CD4-positive, alpha-beta memory T cell (primary cell): ENCODE measurements at regions not wholly inside any gene's neighbourhood (a gene's known extent, or its start where the extent isn't known, plus 50 kb on each side); places are given as distances from the start of the nearest gene placed in this dataset.

Experiments used
- CTCF ChIA-PET: fragments of 350-600 bp; sonication (Branson Sonifier 250); formaldehyde crosslinking; loops from one replicate; lab custom pipeline; 2021; ENCODE audit warnings: inconsistent platforms; ENCODE audit not compliant: partially characterized antibody; lab: Charles Lee
- POLR2A ChIA-PET: fragments of 350-600 bp; sonication (Branson Sonifier 250); formaldehyde crosslinking; loops from one replicate; lab custom pipeline; 2021; ENCODE audit not compliant: partially characterized antibody; lab: Charles Lee
- DNase-seq, 5 donors: peaks; one replicate each; pipeline versions ENCODE4 v3.0.0 to v3.0.0-alpha.2; 2020 to 2022; ENCODE audit warnings: mixed read lengths in 1 of 5
- H3K27ac ChIP-seq: one replicate; pipeline ENCODE4 v1.7.0; 2013; ENCODE audit warnings: low read depth, low read length
- H3K27me3 ChIP-seq: 2 replicates; pipeline ENCODE4 v1.7.0; 2013; ENCODE audit warnings: mild to moderate bottlenecking, low read length, moderate library complexity; ENCODE audit not compliant: insufficient read depth
- H3K36me3 ChIP-seq: 2 replicates; pipeline ENCODE4 v1.7.0; 2013; ENCODE audit warnings: mild to moderate bottlenecking, low read length, moderate library complexity; ENCODE audit not compliant: insufficient read depth
- H3K4me1 ChIP-seq: 2 replicates; pipeline ENCODE4 v1.7.0; 2013; ENCODE audit warnings: mild to moderate bottlenecking, low read length, moderate library complexity; ENCODE audit not compliant: insufficient read depth
- H3K4me3 ChIP-seq, 2 donors: one replicate each; pipeline ENCODE4 v1.7.0; 2013; ENCODE audit warnings: low read length in 2 of 2, mild to moderate bottlenecking in 1 of 2
- H3K9me3 ChIP-seq, 2 donors: one replicate each; pipeline ENCODE4 v1.7.0; 2013; ENCODE audit warnings: low read length in 2 of 2, control low read depth in 1 of 2; ENCODE audit not compliant: control insufficient read depth in 1 of 2
- H3K27ac Mint-ChIP-seq, 7 donors: one replicate each; pipeline ENCODE4 v1.8.0; 2020 to 2021; ENCODE audit warnings: mixed read lengths in 7 of 7, mild to moderate bottlenecking in 6 of 7, inconsistent platforms in 3 of 7, moderate library complexity in 3 of 7
- H3K27me3 Mint-ChIP-seq, 2 donors: one replicate each; pipeline ENCODE4 v1.8.0; 2020 to 2021; ENCODE audit warnings: mixed read lengths in 2 of 2
- H3K36me3 Mint-ChIP-seq, 2 donors: one replicate each; pipeline ENCODE4 v1.8.0; 2020 to 2021; ENCODE audit warnings: mixed read lengths in 2 of 2, inconsistent platforms in 1 of 2, mild to moderate bottlenecking in 1 of 2
- H3K4me1 Mint-ChIP-seq, 4 donors: one replicate each; pipeline ENCODE4 v1.8.0; 2020 to 2021; ENCODE audit warnings: mixed read lengths in 4 of 4, mild to moderate bottlenecking in 1 of 4
- H3K4me3 Mint-ChIP-seq, 8 donors: one replicate each; pipeline ENCODE4 v1.8.0; 2020 to 2021; ENCODE audit warnings: mixed read lengths in 8 of 8, mild to moderate bottlenecking in 7 of 8, moderate library complexity in 6 of 8, inconsistent platforms in 3 of 8
- H3K9me3 Mint-ChIP-seq, 8 donors: one replicate each; pipeline ENCODE4 v1.8.0; 2020 to 2021; ENCODE audit warnings: mixed read lengths in 8 of 8, mild to moderate bottlenecking in 5 of 8, inconsistent platforms in 3 of 8, moderate library complexity in 1 of 8
- intact Hi-C: fragments of 100-400 bp; cut with micrococcal nuclease; formaldehyde crosslinking; loops from one replicate; pipeline ENCODE4 v1.15.1; 2023

DNA sequence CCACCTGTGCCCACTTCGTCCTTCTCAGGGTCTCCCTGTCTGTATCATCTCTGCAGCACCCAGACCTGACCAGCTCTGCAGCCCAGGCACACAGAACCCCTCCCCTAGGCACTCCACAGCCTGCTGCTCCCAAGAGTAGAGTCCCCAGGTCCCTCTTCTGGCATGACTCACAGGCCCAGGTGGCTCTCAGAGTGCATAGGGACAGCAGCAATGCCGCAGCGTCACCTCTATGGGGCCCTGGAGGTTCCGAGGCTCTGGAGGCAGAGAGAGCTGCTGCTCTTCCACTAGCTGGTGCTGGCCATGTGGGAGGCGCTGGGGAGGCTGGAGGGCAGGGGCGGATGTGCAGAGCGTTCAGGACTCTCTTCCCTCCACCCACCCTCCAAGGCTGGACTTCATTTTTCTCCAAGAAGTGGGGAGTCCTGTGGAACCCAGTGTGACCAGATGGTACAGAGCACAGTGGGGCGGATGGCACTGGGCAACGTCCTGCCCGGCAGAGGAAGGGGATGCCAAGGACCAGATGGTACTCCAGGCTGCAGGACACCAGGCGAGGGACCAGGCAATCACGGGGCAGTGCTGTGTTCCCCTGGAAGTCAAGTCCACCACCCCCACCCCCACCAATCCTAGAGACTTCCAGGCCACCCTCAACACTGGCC lies 151.7 kb downstream of the RBFOX3 start:
- peaks cover 4 to 8% of the 10 kb centered on the region in 2 donors for H3K27me3 Mint-ChIP-seq
- no peaks in the 10 kb centered on the region for H3K9me3 ChIP-seq

DNA sequence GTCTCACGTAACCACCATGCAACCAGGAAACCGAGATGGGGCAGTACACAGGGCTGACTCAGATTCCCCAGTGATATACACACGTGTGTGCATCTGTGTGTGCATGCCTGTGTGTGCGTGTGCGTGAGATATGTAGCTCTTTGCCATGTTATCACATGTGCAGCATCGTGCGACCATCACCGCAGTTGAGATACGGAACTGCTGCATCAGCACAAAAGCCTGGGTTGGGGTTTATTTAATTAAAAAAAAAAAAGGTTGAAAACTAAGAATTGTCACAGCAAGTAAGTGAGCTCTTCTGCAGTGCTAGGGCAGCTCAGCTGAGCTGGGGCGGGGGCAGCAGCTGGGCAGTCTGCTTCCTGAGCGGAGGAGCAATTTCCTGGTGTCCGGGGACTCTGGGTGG lies 152.5 kb downstream of the RBFOX3 start:
- H3K4me1 ChIP-seq: no peaks in the 10 kb centered on the region
- Mint-ChIP-seq H3K9me3 (peaks cover 0 to 1% (median 0%) of the 10 kb centered on the region in 8 donors), H3K27ac (no peak overlapping the region), H3K4me3 (no peak overlapping the region), H3K27me3 (peaks cover 4 to 8% of the 10 kb centered on the region in 2 donors), H3K36me3 (no peaks in the 10 kb centered on the region), H3K4me1 (no peaks in the 10 kb centered on the region)
- DNase-seq: no peak
- H3K4me3 ChIP-seq: no peak overlapping the region
- CTCF ChIA-PET: no interaction called here
- H3K9me3 ChIP-seq: no peaks in the 10 kb centered on the region
- intact Hi-C loops: no loop called here
- H3K27me3 ChIP-seq: no peaks in the 10 kb centered on the region
- no peak overlapping the region for H3K27ac ChIP-seq
- no peaks in the 10 kb centered on the region for H3K36me3 ChIP-seq
- POLR2A ChIA-PET: no interaction called here

More for the DNA sequence above, 151.7 kb downstream of the RBFOX3 start:
- Histone ChIP-seq H3K4me3 (no peak overlapping the region), H3K27me3 (no peaks in the 10 kb centered on the region), H3K27ac (no peak overlapping the region), H3K4me1 (no peaks in the 10 kb centered on the region), H3K36me3 (no peaks in the 10 kb centered on the region)
- no peak for DNase-seq
- Mint-ChIP-seq H3K4me1 (no peaks in the 10 kb centered on the region), H3K36me3 (no peaks in the 10 kb centered on the region), H3K27ac (no peak overlapping the region), H3K4me3 (no peak overlapping the region), H3K9me3 (peaks cover 0 to 1% (median 0%) of the 10 kb centered on the region in 8 donors)
- ChIA-PET POLR2A (no interaction called here), CTCF (no interaction called here)
- intact Hi-C loops: no loop called here

DNA sequence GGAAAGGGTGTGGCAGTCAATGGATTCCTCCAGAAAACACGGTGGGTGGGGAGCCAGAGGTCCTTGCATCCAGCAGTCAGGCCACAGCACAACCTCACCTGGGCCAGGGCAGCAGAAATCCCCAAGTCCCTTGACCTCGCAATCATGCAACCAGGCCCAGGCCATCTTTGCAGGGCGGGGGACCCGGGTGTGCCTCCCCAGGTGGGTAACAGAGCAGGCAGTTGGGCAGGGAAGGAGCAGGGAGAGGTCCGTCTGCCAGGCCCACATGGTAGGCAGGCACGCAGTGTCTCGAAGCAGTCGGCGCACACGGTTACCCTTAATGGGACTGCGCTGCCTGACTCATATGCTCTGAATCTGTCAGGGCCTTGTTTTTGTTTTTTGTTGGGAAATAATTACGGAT lies 153.0 kb downstream of the RBFOX3 start:
- ChIA-PET CTCF (no interaction called here), POLR2A (no interaction called here)
- H3K4me3 ChIP-seq: no peak overlapping the region
- intact Hi-C loops: no loop called here
- no peak for DNase-seq
- H3K27ac ChIP-seq: no peak overlapping the region
- Mint-ChIP-seq H3K36me3 (no peaks in the 10 kb centered on the region), H3K9me3 (peaks cover 0 to 1% (median 0%) of the 10 kb centered on the region in 8 donors), H3K27ac (peak overlapping the region in 1 of 7 donors; percentile 57), H3K4me1 (no peaks in the 10 kb centered on the region), H3K27me3 (peaks cover 4 to 8% of the 10 kb centered on the region in 2 donors), H3K4me3 (no peak overlapping the region)
- no peaks in the 10 kb centered on the region for H3K9me3 ChIP-seq
- H3K4me1 ChIP-seq: no peaks in the 10 kb centered on the region
- H3K27me3 ChIP-seq: no peaks in the 10 kb centered on the region
- H3K36me3 ChIP-seq: no peaks in the 10 kb centered on the region

DNA sequence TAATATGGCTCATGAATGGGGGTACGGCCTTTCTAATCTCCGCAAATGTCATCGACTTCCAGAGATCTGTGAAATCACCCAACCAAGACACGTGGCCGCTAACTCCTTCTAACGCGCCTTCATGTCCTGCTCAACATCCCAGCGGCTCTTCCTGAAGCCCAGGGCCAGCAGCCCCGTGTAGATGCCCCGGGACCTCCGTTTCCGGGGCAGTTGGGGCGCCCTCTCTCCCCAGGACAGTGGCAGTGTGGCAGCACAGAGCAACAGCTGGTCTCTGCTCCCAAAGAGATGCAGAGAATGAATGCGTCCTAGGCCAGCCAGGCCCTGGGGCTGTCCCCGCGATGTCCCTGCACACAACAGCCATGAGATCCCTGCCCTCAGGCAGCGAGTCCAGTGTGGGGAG lies 153.5 kb downstream of the RBFOX3 start:
- no peak overlapping the region for H3K4me3 Mint-ChIP-seq
- H3K27ac ChIP-seq: no peak overlapping the region
- no peaks in the 10 kb centered on the region for H3K4me1 Mint-ChIP-seq
- H3K27ac Mint-ChIP-seq: no peak overlapping the region
- POLR2A ChIA-PET: no interaction called here
- no peak overlapping the region for H3K4me3 ChIP-seq
- no peak for DNase-seq
- CTCF ChIA-PET: no interaction called here
- intact Hi-C loops: no loop called here
- H3K27me3 ChIP-seq: no peaks in the 10 kb centered on the region
- peaks cover 4 to 10% of the 10 kb centered on the region in 2 donors for H3K27me3 Mint-ChIP-seq
- H3K36me3 ChIP-seq: no peaks in the 10 kb centered on the region
- H3K36me3 Mint-ChIP-seq: no peaks in the 10 kb centered on the region
- H3K4me1 ChIP-seq: no peaks in the 10 kb centered on the region
- no peaks in the 10 kb centered on the region for H3K9me3 ChIP-seq
- peaks cover 0 to 2% (median 0%) of the 10 kb centered on the region in 8 donors for H3K9me3 Mint-ChIP-seq

DNA sequence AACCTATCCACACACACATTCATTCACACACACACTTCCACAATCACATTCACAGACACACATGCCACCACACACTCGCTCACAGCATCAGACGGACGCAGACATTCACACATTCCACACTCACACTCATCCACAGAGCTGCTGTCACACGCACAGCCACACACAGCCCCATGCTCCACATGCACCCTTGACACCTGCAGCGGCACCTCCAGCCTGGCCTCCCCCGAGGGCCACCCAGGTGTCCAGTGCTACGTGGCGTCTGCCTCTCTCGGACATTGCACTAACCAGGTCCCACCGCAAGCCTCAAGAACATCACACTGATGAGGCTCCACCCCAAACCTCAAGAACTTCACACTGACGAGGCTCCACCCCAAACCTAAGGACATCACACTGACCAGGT lies 155.2 kb downstream of the RBFOX3 start:
- no peaks in the 10 kb centered on the region for H3K27me3 ChIP-seq
- no peak overlapping the region for H3K27ac Mint-ChIP-seq
- H3K36me3 ChIP-seq: no peaks in the 10 kb centered on the region
- ChIA-PET CTCF (no interaction called here), POLR2A (no interaction called here)
- intact Hi-C loops: no loop called here
- no peaks in the 10 kb centered on the region for H3K4me1 ChIP-seq
- H3K27me3 Mint-ChIP-seq: peaks cover 4 to 12% of the 10 kb centered on the region in 2 donors
- no peaks in the 10 kb centered on the region for H3K4me1 Mint-ChIP-seq
- no peak overlapping the region for H3K4me3 Mint-ChIP-seq
- no peak overlapping the region for H3K4me3 ChIP-seq
- no peak overlapping the region for H3K27ac ChIP-seq
- H3K36me3 Mint-ChIP-seq: no peaks in the 10 kb centered on the region
- peaks cover 0 to 3% (median 0%) of the 10 kb centered on the region in 8 donors for H3K9me3 Mint-ChIP-seq
- H3K9me3 ChIP-seq: no peaks in the 10 kb centered on the region
- DNase-seq: no peak

DNA sequence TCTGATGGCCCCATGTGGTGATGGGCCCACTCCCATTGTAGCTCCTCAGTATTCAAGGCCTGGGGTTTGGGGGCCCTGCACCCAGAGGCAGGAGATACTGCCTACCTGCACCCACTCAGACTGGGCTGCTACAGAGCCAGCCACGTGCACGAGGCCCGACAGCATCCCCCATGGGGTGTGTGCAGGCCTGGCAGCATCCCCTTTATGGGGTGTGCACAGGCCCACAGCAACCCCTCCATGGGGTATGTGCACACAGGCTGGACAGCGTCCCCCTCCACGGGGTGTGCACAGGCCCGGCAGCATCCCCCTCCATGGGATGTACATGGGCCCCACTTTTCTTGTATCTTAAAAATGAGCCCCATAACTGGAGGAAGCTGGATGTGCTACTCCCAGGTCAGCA lies 156.0 kb downstream of the RBFOX3 start:
- DNase-seq: no peak
- no peak overlapping the region for H3K27ac Mint-ChIP-seq
- Histone ChIP-seq H3K4me1 (no peaks in the 10 kb centered on the region), H3K27me3 (no peaks in the 10 kb centered on the region), H3K27ac (no peak overlapping the region), H3K4me3 (no peak overlapping the region), H3K9me3 (no peaks in the 10 kb centered on the region), H3K36me3 (no peaks in the 10 kb centered on the region)
- H3K36me3 Mint-ChIP-seq: no peaks in the 10 kb centered on the region
- POLR2A ChIA-PET: no interaction called here
- no peaks in the 10 kb centered on the region for H3K4me1 Mint-ChIP-seq
- intact Hi-C loops: no loop called here
- CTCF ChIA-PET: interaction anchor here (1.6 kb wide), 1 partner anchor 54 kb away, joined by 4 read pairs; no protein-coding TSS in a partner anchor
- H3K4me3 Mint-ChIP-seq: no peak overlapping the region
- H3K9me3 Mint-ChIP-seq: peaks cover 0 to 3% (median 0%) of the 10 kb centered on the region in 8 donors
- H3K27me3 Mint-ChIP-seq: peaks cover 4 to 12% of the 10 kb centered on the region in 2 donors

DNA sequence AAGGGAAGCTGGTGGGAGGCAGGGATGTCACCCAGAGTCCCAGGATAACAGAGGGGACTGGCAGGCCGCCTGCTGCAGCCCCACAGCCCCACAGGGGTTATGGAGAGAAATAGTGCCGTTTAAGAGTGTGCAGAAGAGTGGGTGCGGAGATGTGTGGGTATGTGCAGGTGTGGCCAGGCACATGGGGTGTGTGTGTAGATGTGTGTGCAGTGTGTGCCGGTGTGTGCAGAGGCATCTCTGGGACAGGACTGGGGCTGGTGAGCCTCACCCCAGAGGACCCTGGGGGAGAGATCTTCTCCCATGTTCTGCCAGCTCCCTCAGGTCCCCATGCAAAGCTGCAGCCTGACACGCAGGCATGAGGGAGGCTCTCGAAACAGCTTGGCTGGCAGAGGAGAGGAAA lies 157.4 kb downstream of the RBFOX3 start:
- Histone ChIP-seq H3K4me3 (no peak overlapping the region), H3K9me3 (no peaks in the 10 kb centered on the region), H3K36me3 (no peaks in the 10 kb centered on the region), H3K4me1 (no peaks in the 10 kb centered on the region), H3K27ac (no peak overlapping the region), H3K27me3 (no peaks in the 10 kb centered on the region)
- ChIA-PET CTCF (interaction anchor here (1.6 kb wide), 1 partner anchor 53 kb away, joined by 4 read pairs; no protein-coding TSS in a partner anchor), POLR2A (no interaction called here)
- H3K4me3 Mint-ChIP-seq: no peak overlapping the region
- no peak for DNase-seq
- H3K27me3 Mint-ChIP-seq: peaks cover 10 to 13% of the 10 kb centered on the region in 2 donors
- intact Hi-C loops: no loop called here
- H3K4me1 Mint-ChIP-seq: no peaks in the 10 kb centered on the region
- no peaks in the 10 kb centered on the region for H3K36me3 Mint-ChIP-seq
- peaks cover 0 to 2% (median 0%) of the 10 kb centered on the region in 8 donors for H3K9me3 Mint-ChIP-seq
- no peak overlapping the region for H3K27ac Mint-ChIP-seq
